B cell (primary cell): ENCODE measurements at regions not wholly inside any gene's neighbourhood (a gene's known extent, or its start where the extent isn't known, plus 50 kb on each side); places are given as distances from the start of the nearest gene placed in this dataset.

Source experiments
- ATAC-seq: fragments of 200-7000 bp; cut with Tn5 transposase; one replicate; pipeline ENCODE4 v1.10.0; 2021; ENCODE audit warnings: low read depth, mild to moderate bottlenecking, moderate number of reproducible peaks, moderate library complexity
- CTCF ChIA-PET: fragments of 350-600 bp; sonication (Branson Sonifier 250); formaldehyde crosslinking; loops from one replicate; lab custom pipeline; 2021; ENCODE audit warnings: antibody characterized with exemption, inconsistent platforms; lab: Charles Lee
- POLR2A ChIA-PET: fragments of 350-600 bp; sonication (Branson Sonifier 250); formaldehyde crosslinking; loops from one replicate; lab custom pipeline; 2021; ENCODE audit warnings: antibody characterized with exemption; lab: Charles Lee
- DNase-seq: peaks from one replicate; pipeline ENCODE4 v3.0.0; 2013
- H2AFZ ChIP-seq: 2 replicates; pipeline ENCODE4 v1.6.1; 2012; ENCODE audit warnings: mild to moderate bottlenecking, low read depth, low read length; ENCODE audit not compliant: insufficient read depth, poor library complexity, severe bottlenecking
- H3K27ac ChIP-seq, 2 donors: 1 replicate in 1 of 2; 2 replicates in 1 of 2; pipeline ENCODE4 v1.5.1; 2012 to 2013; ENCODE audit warnings: low read length in 2 of 2, mild to moderate bottlenecking in 2 of 2, moderate library complexity in 1 of 2
- H3K27me3 ChIP-seq, 4 experiments: fragments of 200-600 bp in 1 of 4; sonication (generic) in 1 of 4; replicated peaks in 1 of 4; 1 replicate in 2 of 4; 2 replicates in 2 of 4; pipeline versions ENCODE4 v1.6.1 to v1.7.0; 2013 to 2016; ENCODE audit warnings: low read length in 3 of 4, mild to moderate bottlenecking in 2 of 4, mixed read lengths in 1 of 4, moderate library complexity in 1 of 4; ENCODE audit not compliant: insufficient read depth in 4 of 4, control insufficient read depth in 3 of 4; ENCODE audit errors: control extremely low read depth in 1 of 4
- H3K36me3 ChIP-seq, 2 experiments: replicated peaks in 1 of 2; 1 replicate in 1 of 2; 2 replicates in 1 of 2; pipeline versions ENCODE4 v1.6.1 to v1.7.1; 2013; ENCODE audit warnings: low read length in 1 of 2; ENCODE audit not compliant: insufficient read depth in 2 of 2, control insufficient read depth in 1 of 2; ENCODE audit errors: control extremely low read depth in 1 of 2, extremely low read depth in 1 of 2
- H3K4me1 ChIP-seq, 2 donors: fragments of 200-600 bp in 1 of 2; sonication (generic) in 1 of 2; 1 replicate in 1 of 2; 2 replicates in 1 of 2; pipeline versions ENCODE4 v1.5.1 to v1.6.1; 2013 to 2017; ENCODE audit warnings: low read length in 2 of 2; ENCODE audit not compliant: control insufficient read depth in 2 of 2, insufficient read depth in 2 of 2
- H3K4me2 ChIP-seq: replicated peaks from 2 replicates; pipeline ENCODE3; 2012; ENCODE audit warnings: mild to moderate bottlenecking, low read depth, low read length; ENCODE audit not compliant: poor library complexity, severe bottlenecking
- H3K4me3 ChIP-seq, 5 experiments: fragments of 200-600 bp in 1 of 5; sonication (generic) in 1 of 5; 1 replicate in 3 of 5; 2 replicates in 2 of 5; pipeline versions ENCODE4 v1.5.1 to v1.7.0; 2011 to 2016; ENCODE audit warnings: low read length in 4 of 5, mild to moderate bottlenecking in 4 of 5, low read depth in 2 of 5, control low read depth in 1 of 5, moderate library complexity in 1 of 5; ENCODE audit not compliant: insufficient read depth in 1 of 5; ENCODE audit errors: control extremely low read depth in 1 of 5, extremely low read depth in 1 of 5
- H3K79me2 ChIP-seq: fragments of 200-600 bp; sonication (generic); one replicate; pipeline ENCODE4 v1.6.0; 2016; ENCODE audit warnings: low read length; ENCODE audit not compliant: control insufficient read depth, insufficient read depth
- H3K9ac ChIP-seq: fragments of 200-600 bp; sonication (generic); 2 replicates; pipeline ENCODE4 v1.6.1; 2017; ENCODE audit warnings: mild to moderate bottlenecking, low read length, moderate library complexity
- H3K9me3 ChIP-seq, 3 donors: one replicate each; pipeline versions ENCODE4 v1.6.1 to v1.7.1; 2013; ENCODE audit warnings: low read length in 2 of 3; ENCODE audit not compliant: control insufficient read depth in 2 of 3, insufficient read depth in 1 of 3; ENCODE audit errors: control extremely low read depth in 1 of 3
- H4K20me1 ChIP-seq: 2 replicates; pipeline ENCODE4 v1.6.0; 2012; ENCODE audit warnings: mild to moderate bottlenecking, low read length; ENCODE audit not compliant: insufficient read depth, control insufficient read depth, poor library complexity, severe bottlenecking
- H3K27ac Mint-ChIP-seq: one replicate; pipeline ENCODE4 v1.8.0; 2021; ENCODE audit warnings: mixed read lengths
- H3K27me3 Mint-ChIP-seq: one replicate; pipeline ENCODE4 v1.8.0; 2021; ENCODE audit warnings: mixed read lengths
- H3K4me1 Mint-ChIP-seq: one replicate; pipeline ENCODE4 v1.8.0; 2021; ENCODE audit warnings: mixed read lengths
- H3K4me3 Mint-ChIP-seq: one replicate; pipeline ENCODE4 v1.8.0; 2021; ENCODE audit warnings: mixed read lengths
- H3K9me3 Mint-ChIP-seq: one replicate; pipeline ENCODE4 v1.8.0; 2022; ENCODE audit warnings: mixed read lengths; ENCODE audit not compliant: insufficient read depth
- CTCF ChIP-seq: fragments of 200-600 bp; IDR thresholded peaks from one replicate; pipeline ENCODE4 v1.8.0; 2022; ENCODE audit warnings: antibody characterized with exemption, mild to moderate bottlenecking
- EZH2 ChIP-seq: IDR thresholded peaks from 2 replicates; pipeline ENCODE4 v1.6.1; 2012; ENCODE audit warnings: borderline replicate concordance, low read depth, mild to moderate bottlenecking, moderate library complexity, low read length; ENCODE audit not compliant: insufficient read depth, poor library complexity, severe bottlenecking
- WGBS: methylation state at CpG from one replicate; pipeline ENCODE4 v1.1.5; 2013; ENCODE audit warnings: missing lambda C conversion rate; ENCODE audit not compliant: insufficient coverage; 5-methylcytosine and 5-hydroxymethylcytosine counted together
- intact Hi-C: fragments of 100-400 bp; cut with micrococcal nuclease; formaldehyde crosslinking; loops from one replicate; pipeline ENCODE4 v1.10.0; 2022

DNA sequence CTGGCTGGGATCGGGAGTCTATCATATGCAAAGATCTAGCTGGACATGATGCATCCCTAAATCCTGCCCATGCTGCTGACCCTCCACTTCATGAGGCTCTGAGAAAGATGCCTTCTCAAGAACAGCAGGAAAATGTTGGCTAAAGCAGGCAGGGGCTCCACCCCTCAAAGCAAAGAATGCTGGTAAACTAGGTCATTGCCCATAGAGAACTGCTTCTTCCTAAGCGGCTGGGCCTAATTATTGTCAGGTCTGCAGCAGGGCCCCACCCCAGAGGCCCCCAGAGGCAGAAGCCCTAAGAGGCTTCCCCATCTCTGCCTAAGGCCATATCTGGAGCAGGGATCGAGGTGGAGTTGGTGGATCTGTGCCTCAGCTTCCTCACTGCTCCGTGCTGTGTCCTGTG lies 447.4 kb upstream of the PROK2 start:
- Histone ChIP-seq H4K20me1 (no peaks in the 10 kb centered on the region), H2AFZ (no peak overlapping the region), H3K27ac (no peak overlapping the region), H3K79me2 (no peaks in the 10 kb centered on the region), H3K4me1 (peaks cover 21 to 26% of the 10 kb centered on the region in 2 donors), H3K9me3 (peaks cover 0 to 17% (median 0%) of the 10 kb centered on the region in 3 donors), H3K4me2 (peak overlapping the region; percentile 2), H3K27me3 (peaks cover 0 to 34% (median 1%) of the 10 kb centered on the region in 4 experiments), H3K4me3 (no peak overlapping the region), H3K36me3 (no peaks in the 10 kb centered on the region), H3K9ac (no peak overlapping the region)
- Mint-ChIP-seq H3K4me3 (no peak overlapping the region), H3K9me3 (no peaks in the 10 kb centered on the region), H3K27ac (no peak overlapping the region), H3K27me3 (peaks cover 35% of the 10 kb centered on the region), H3K4me1 (peaks cover 23% of the 10 kb centered on the region)
- intact Hi-C loops: no loop called here
- TF ChIP-seq EZH2 (no peak), CTCF (no peak)
- ChIA-PET CTCF (no interaction called here), POLR2A (no interaction called here)
- DNase-seq (no peak), ATAC-seq (no peak)
- WGBS: 64% methylated on average over 3 of the region's 4 CpGs

DNA sequence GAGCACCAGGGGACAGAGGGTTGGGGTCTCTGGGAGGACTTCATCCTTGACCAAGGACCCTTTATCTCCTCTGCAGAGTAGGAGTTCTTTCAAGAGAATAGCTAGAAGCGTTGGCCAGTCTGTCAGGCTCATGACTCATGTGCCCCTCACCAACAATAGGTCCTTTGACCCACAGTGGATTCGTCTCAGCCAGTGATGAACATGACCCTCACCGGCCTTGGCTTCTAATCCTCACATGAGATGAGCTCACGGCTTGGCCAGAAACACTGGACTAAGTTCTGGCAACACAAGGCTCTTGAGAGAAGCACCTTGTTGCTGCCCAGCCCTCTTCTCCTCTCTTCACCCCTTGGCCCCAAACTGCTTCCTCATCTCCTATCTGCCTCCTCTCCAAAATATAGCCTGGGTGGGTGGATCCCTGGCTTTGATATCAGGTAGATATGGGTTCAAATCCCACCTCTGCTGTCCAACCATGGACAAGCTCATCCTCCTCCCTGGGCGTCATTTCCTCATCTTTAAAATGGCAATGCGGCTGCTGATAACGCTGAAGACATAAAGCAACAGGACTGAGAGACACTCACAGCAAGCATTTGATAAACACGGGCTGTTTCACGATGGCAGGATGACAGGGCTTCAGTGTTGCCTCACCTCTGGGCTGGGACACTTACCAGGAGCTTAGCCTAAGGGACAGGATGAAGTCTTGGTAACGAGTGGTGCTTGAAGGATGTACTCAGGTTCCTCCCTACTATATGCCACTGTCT lies 446.7 kb upstream of the PROK2 start:
- no peak overlapping the region for H3K27ac Mint-ChIP-seq
- peaks cover 35% of the 10 kb centered on the region for H3K27me3 Mint-ChIP-seq
- peaks cover 24% of the 10 kb centered on the region for H3K4me1 Mint-ChIP-seq
- Histone ChIP-seq H3K27me3 (peaks cover 0 to 34% (median 1%) of the 10 kb centered on the region in 4 experiments), H4K20me1 (no peaks in the 10 kb centered on the region), H3K79me2 (no peaks in the 10 kb centered on the region), H3K27ac (no peak overlapping the region), H3K9me3 (peaks cover 0 to 17% (median under 1%) of the 10 kb centered on the region in 3 donors), H2AFZ (no peak overlapping the region), H3K36me3 (no peaks in the 10 kb centered on the region), H3K4me3 (no peak overlapping the region), H3K4me1 (peaks cover 21 to 26% of the 10 kb centered on the region in 2 donors), H3K9ac (no peak overlapping the region), H3K4me2 (peak overlapping the region; percentile 2)
- WGBS: 97% methylated on average over 8 of the region's 10 CpGs
- ATAC-seq (no peak), DNase-seq (no peak)
- H3K4me3 Mint-ChIP-seq: no peak overlapping the region
- intact Hi-C loops: no loop called here
- CTCF ChIA-PET: no interaction called here
- TF ChIP-seq EZH2: no peak
- no peak for TF ChIP-seq CTCF
- no peaks in the 10 kb centered on the region for H3K9me3 Mint-ChIP-seq
- POLR2A ChIA-PET: no interaction called here
